H1 (cell line): ENCODE measurements at regions not wholly inside any gene's neighbourhood (a gene's known extent, or its start where the extent isn't known, plus 50 kb on each side); places are given as distances from the start of the nearest gene placed in this dataset.

Source experiments
- CTCF ChIA-PET: fragments of 300-600 bp; sonication (Branson Sonifier 250); formaldehyde crosslinking; loops from one replicate; lab custom pipeline; 2021; ENCODE audit not compliant: partially characterized antibody; lab: Charles Lee
- POLR2A ChIA-PET: fragments of 300-600 bp; sonication (Branson Sonifier 250); formaldehyde crosslinking; loops from one replicate; lab custom pipeline; 2021; ENCODE audit warnings: inconsistent platforms; ENCODE audit not compliant: partially characterized antibody; lab: Charles Lee
- DNase-seq, 2 experiments: peaks; one replicate each; pipeline versions ENCODE4 v3.0.0 to v3.0.0-alpha.2; 2010 to 2022; ENCODE audit warnings: low spot score in 2 of 2, low read depth in 1 of 2, mixed read lengths in 1 of 2
- FAIRE-seq: peaks from 2 replicates; lab custom pipeline; 2011; peaks lifted over from hg19 to GRCh38; lab: Jason Lieb, UNC
- H2AFZ ChIP-seq: 2 replicates; pipeline ENCODE4 v1.8.1; 2012; ENCODE audit warnings: low read length, inconsistent platforms
- H2AK5ac ChIP-seq: 2 replicates; pipeline ENCODE4 v1.6.1; 2013; ENCODE audit warnings: low read depth, low read length
- H2BK120ac ChIP-seq: replicated peaks from 2 replicates; pipeline ENCODE3; 2013; ENCODE audit warnings: low read depth, low read length, inconsistent platforms
- H2BK12ac ChIP-seq: 2 replicates; pipeline ENCODE4 v1.6.1; 2013; ENCODE audit warnings: low read depth, low read length
- H2BK15ac ChIP-seq: 2 replicates; pipeline ENCODE4 v1.6.1; 2013; ENCODE audit warnings: low read length
- H2BK20ac ChIP-seq: 2 replicates; pipeline ENCODE4 v1.6.1; 2013; ENCODE audit warnings: low read length
- H2BK5ac ChIP-seq: 2 replicates; pipeline ENCODE4 v1.6.1; 2013; ENCODE audit warnings: low read depth, low read length
- H3K14ac ChIP-seq: 2 replicates; pipeline ENCODE4 v1.6.1; 2013; ENCODE audit warnings: inconsistent platforms; ENCODE audit not compliant: insufficient read length
- H3K18ac ChIP-seq: 2 replicates; pipeline ENCODE4 v1.6.1; 2013; ENCODE audit warnings: low read length; ENCODE audit errors: extremely low read depth
- H3K23ac ChIP-seq: 2 replicates; pipeline ENCODE4 v1.6.1; 2013; ENCODE audit warnings: inconsistent platforms; ENCODE audit not compliant: insufficient read length
- H3K23me2 ChIP-seq: 2 replicates; pipeline ENCODE4 v1.6.1; 2013; ENCODE audit warnings: low read depth, low read length
- H3K27ac ChIP-seq: 2 replicates; pipeline ENCODE4 v1.6.1; 2011; ENCODE audit warnings: low read depth, low read length, inconsistent platforms
- H3K27me3 ChIP-seq, 4 experiments: replicated peaks in 1 of 4; 1 replicate in 1 of 4; 2 replicates in 3 of 4; pipeline versions ENCODE4 v1.6.1 to v1.8.1; 2011 to 2013; ENCODE audit warnings: low read length in 3 of 4, mild to moderate bottlenecking in 3 of 4, inconsistent platforms in 2 of 4, mixed read lengths in 2 of 4, moderate library complexity in 1 of 4; ENCODE audit not compliant: control insufficient read depth in 3 of 4, insufficient read depth in 3 of 4; ENCODE audit errors: extremely low read depth in 1 of 4
- H3K36me3 ChIP-seq, 4 experiments: 2 replicates each; pipeline versions ENCODE4 v1.6.1 to v1.8.1; 2011 to 2013; ENCODE audit warnings: mild to moderate bottlenecking in 4 of 4, low read length in 3 of 4, moderate library complexity in 2 of 4, control low read depth in 1 of 4, inconsistent platforms in 1 of 4; ENCODE audit not compliant: insufficient read depth in 4 of 4, control insufficient read depth in 2 of 4
- H3K4ac ChIP-seq: replicated peaks from 2 replicates; pipeline ENCODE3; 2013; ENCODE audit warnings: low read length, low read depth, mixed read lengths, inconsistent platforms; ENCODE audit not compliant: insufficient read length
- H3K4me1 ChIP-seq, 4 experiments: replicated peaks in 1 of 4; 1 replicate in 1 of 4; 2 replicates in 3 of 4; pipeline versions ENCODE4 v1.6.1 to v1.8.1; 2011 to 2013; ENCODE audit warnings: low read length in 3 of 4, inconsistent platforms in 2 of 4, mixed read lengths in 1 of 4; ENCODE audit not compliant: insufficient read depth in 4 of 4, control insufficient read depth in 3 of 4
- H3K4me2 ChIP-seq, 2 experiments: 2 replicates each; pipeline versions ENCODE4 v1.6.1 to v1.8.1; 2011 to 2013; ENCODE audit warnings: low read depth in 2 of 2, low read length in 2 of 2, control low read depth in 1 of 2, inconsistent platforms in 1 of 2, mild to moderate bottlenecking in 1 of 2; ENCODE audit not compliant: insufficient read depth in 1 of 2
- H3K4me3 ChIP-seq, 4 experiments: fragments of 200-600, 300-600 bp in 1 of 4; sonication (generic), shearing (Covaris generic), sonication (Bioruptor Twin) in 1 of 4; 2 replicates each; pipeline versions ENCODE4 v1.5.1 to v1.8.1; 2011 to 2016; ENCODE audit warnings: low read length in 4 of 4, low read depth in 3 of 4, control low read depth in 2 of 4, inconsistent platforms in 2 of 4, mild to moderate bottlenecking in 2 of 4, mixed read lengths in 1 of 4, moderate library complexity in 1 of 4; ENCODE audit not compliant: insufficient read depth in 2 of 4; ENCODE audit errors: extremely low read depth in 1 of 4
- H3K56ac ChIP-seq: replicated peaks from 2 replicates; pipeline ENCODE3; 2013; ENCODE audit warnings: low read depth, mild to moderate bottlenecking, mixed read lengths, low read length, inconsistent platforms; ENCODE audit not compliant: insufficient read length
- H3K79me1 ChIP-seq: 2 replicates; pipeline ENCODE4 v1.6.1; 2013; ENCODE audit warnings: low read depth, low read length, control low read depth
- H3K79me2 ChIP-seq, 2 experiments: 2 replicates each; pipeline versions ENCODE4 v1.6.1 to v1.8.1; 2012 to 2013; ENCODE audit warnings: low read length in 2 of 2, mild to moderate bottlenecking in 2 of 2, inconsistent platforms in 1 of 2; ENCODE audit not compliant: insufficient read depth in 2 of 2, control insufficient read depth in 1 of 2
- H3K9ac ChIP-seq, 4 experiments: replicated peaks in 1 of 4; 1 replicate in 1 of 4; 2 replicates in 3 of 4; pipeline versions ENCODE4 v1.6.1 to v1.8.1; 2011 to 2013; ENCODE audit warnings: low read depth in 3 of 4, low read length in 3 of 4, control low read depth in 2 of 4, mild to moderate bottlenecking in 2 of 4, moderate library complexity in 2 of 4, inconsistent platforms in 1 of 4; ENCODE audit errors: extremely low read depth in 1 of 4
- H3K9me3 ChIP-seq, 2 experiments: 2 replicates each; pipeline versions ENCODE4 v1.6.1 to v1.8.1; 2012 to 2013; ENCODE audit warnings: mild to moderate bottlenecking in 2 of 2, moderate library complexity in 2 of 2, control low read depth in 1 of 2, inconsistent platforms in 1 of 2, low read depth in 1 of 2, low read length in 1 of 2, mixed read lengths in 1 of 2; ENCODE audit not compliant: insufficient read depth in 2 of 2
- H4K20me1 ChIP-seq, 2 experiments: replicated peaks in 1 of 2; 2 replicates each; pipeline versions ENCODE3 to v1.8.1; 2011 to 2013; ENCODE audit warnings: inconsistent platforms in 2 of 2, low read length in 2 of 2, mild to moderate bottlenecking in 1 of 2; ENCODE audit not compliant: insufficient read depth in 2 of 2, control insufficient read depth in 1 of 2
- H4K5ac ChIP-seq: 2 replicates; pipeline ENCODE4 v1.6.1; 2013; ENCODE audit warnings: low read length, low read depth, mixed read lengths, inconsistent platforms; ENCODE audit not compliant: insufficient read length
- H4K8ac ChIP-seq: 2 replicates; pipeline ENCODE4 v1.8.0; 2013; ENCODE audit warnings: mild to moderate bottlenecking, moderate library complexity, low read length, inconsistent platforms; ENCODE audit not compliant: insufficient read depth; ENCODE audit errors: extremely low read depth
- H4K91ac ChIP-seq: replicated peaks from 2 replicates; pipeline ENCODE3; 2013; ENCODE audit warnings: low read length, mixed read lengths, inconsistent platforms; ENCODE audit not compliant: insufficient read length
- BACH1 ChIP-seq: IDR thresholded peaks from 2 replicates; pipeline ENCODE4 v1.6.1; 2012; ENCODE audit warnings: low read length, improper control_type of control experiment
- CBX8 ChIP-seq: fragments of 300-800, 300-1000 bp; sonication (generic); IDR thresholded peaks from 2 replicates; pipeline ENCODE4 v1.7.1; 2016; ENCODE audit warnings: low read depth, low read length, borderline replicate concordance
- HDAC2 ChIP-seq, 2 experiments: fragments of 300-600 bp in 1 of 2; sonication (generic) in 1 of 2; IDR thresholded peaks; 2 replicates each; pipeline ENCODE4 v1.6.1; 2011 to 2012; ENCODE audit warnings: low read depth in 2 of 2, low read length in 2 of 2, mild to moderate bottlenecking in 2 of 2, moderate library complexity in 2 of 2, borderline replicate concordance in 1 of 2, inconsistent platforms in 1 of 2
- KDM1A ChIP-seq: fragments of 200-600, 300-600 bp; sonication (generic); IDR thresholded peaks from 2 replicates; pipeline ENCODE4 v1.7.1; 2016; ENCODE audit warnings: mild to moderate bottlenecking, low read length, borderline replicate concordance
- NRF1 ChIP-seq: IDR thresholded peaks from 2 replicates; pipeline ENCODE4 v1.6.1; 2011; ENCODE audit warnings: mild to moderate bottlenecking, low read depth, low read length, improper control_type of control experiment
- RFX5 ChIP-seq: IDR thresholded peaks from 2 replicates; pipeline ENCODE4 v1.6.1; 2011; ENCODE audit warnings: low read depth, low read length, improper control_type of control experiment, borderline replicate concordance
- SIN3A ChIP-seq, 2 experiments: IDR thresholded peaks in 1 of 2; conservative IDR thresholded peaks in 1 of 2; 2 replicates each; pipeline ENCODE4 v1.6.1; 2011 to 2012; ENCODE audit warnings: low read length in 2 of 2, improper control_type of control experiment in 1 of 2, low read depth in 1 of 2, mild to moderate bottlenecking in 1 of 2
- SP4 ChIP-seq: IDR thresholded peaks from 2 replicates; pipeline ENCODE4 v1.6.1; 2012; ENCODE audit warnings: low read length, inconsistent platforms
- ZNF274 ChIP-seq: IDR thresholded peaks from 2 replicates; pipeline ENCODE4 v1.7.0; 2012; ENCODE audit warnings: low read length, borderline replicate concordance; ENCODE audit errors: extremely low read depth
- WGBS, 2 experiments: shearing (Covaris generic) in 1 of 2; methylation state at CpG; one replicate each; pipeline versions ENCODE4 v1.1.6 to v1.1.7; 2013 to 2015; ENCODE audit warnings: low lambda C conversion rate in 2 of 2, mixed read lengths in 2 of 2, inconsistent platforms in 1 of 2, low coverage in 1 of 2, missing lambda C conversion rate in 1 of 2; ENCODE audit not compliant: insufficient replicate concordance in 2 of 2, insufficient coverage in 1 of 2, insufficient read length in 1 of 2; ENCODE audit errors: extremely low coverage in 1 of 2, missing lambda C conversion rate in 1 of 2; 5-methylcytosine and 5-hydroxymethylcytosine counted together
- TF ChIP-seq, protein P1 (sequence below): IDR thresholded peaks from 2 replicates; pipeline ENCODE4 v1.6.1; 2012; ENCODE audit warnings: inconsistent platforms
- TF ChIP-seq, protein P2 (sequence below): IDR thresholded peaks from 2 replicates; pipeline ENCODE4 v1.6.1; 2011; ENCODE audit warnings: low read depth, mild to moderate bottlenecking, low read length; ENCODE audit not compliant: insufficient read depth
- TF ChIP-seq, protein P3 (sequence below): IDR thresholded peaks from 2 replicates; pipeline ENCODE4 v1.6.1; 2012; ENCODE audit warnings: low read length, inconsistent platforms

DNA sequence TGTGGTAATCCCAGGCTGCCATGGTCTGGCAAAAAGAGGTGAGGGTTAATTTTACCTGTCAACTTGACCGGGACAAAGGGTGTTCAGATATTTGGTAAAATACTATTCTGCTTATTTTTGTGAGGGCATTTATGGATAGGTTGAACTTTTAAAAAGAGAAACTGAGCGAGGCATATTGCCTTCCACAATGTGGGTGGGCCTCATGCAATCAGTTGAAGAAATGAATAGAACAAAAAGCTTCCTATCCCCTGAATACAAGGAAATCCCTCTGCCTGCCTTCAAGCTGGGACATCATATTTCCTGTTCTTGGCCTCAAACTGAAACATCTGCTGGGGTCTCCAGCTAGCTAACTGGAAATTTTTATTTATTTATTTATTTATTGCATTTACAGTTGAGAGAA is 734.7 kb downstream of the IRX1 start:
- no peaks in the 10 kb centered on the region for H3K23me2 ChIP-seq
- no peak overlapping the region for H3K27ac ChIP-seq
- H2BK20ac ChIP-seq: no peak overlapping the region
- ChIA-PET POLR2A (no interaction called here), CTCF (no interaction called here)
- no peak overlapping the region for H3K4me2 ChIP-seq
- no peak overlapping the region for H3K18ac ChIP-seq
- DNase-seq: no peak
- no peaks in the 10 kb centered on the region for H4K20me1 ChIP-seq
- no peak overlapping the region for H4K5ac ChIP-seq
- no peak for FAIRE-seq
- H2BK120ac ChIP-seq: no peak overlapping the region
- H3K23ac ChIP-seq: no peak overlapping the region
- no peaks in the 10 kb centered on the region for H3K79me2 ChIP-seq
- no peaks in the 10 kb centered on the region for H3K27me3 ChIP-seq
- no peak overlapping the region for H3K4ac ChIP-seq
- no peak overlapping the region for H4K91ac ChIP-seq
- no peak overlapping the region for H2AK5ac ChIP-seq
- no peak overlapping the region for H2AFZ ChIP-seq
- no peak overlapping the region for H2BK15ac ChIP-seq
- no peaks in the 10 kb centered on the region for H3K79me1 ChIP-seq
- H3K4me3 ChIP-seq: no peak overlapping the region
- WGBS, 2 experiments: 97% methylated on average over 2 of the region's 2 CpGs; no CpG with 5 or more reads in 1 of the 2 experiments
- no peaks in the 10 kb centered on the region for H3K36me3 ChIP-seq
- H3K9ac ChIP-seq: no peak overlapping the region
- H3K9me3 ChIP-seq: no peaks in the 10 kb centered on the region
- H3K14ac ChIP-seq: no peak overlapping the region
- no peak overlapping the region for H2BK5ac ChIP-seq
- H3K4me1 ChIP-seq: no peaks in the 10 kb centered on the region
- no peak overlapping the region for H2BK12ac ChIP-seq
- H4K8ac ChIP-seq: no peak overlapping the region
- no peak overlapping the region for H3K56ac ChIP-seq
- no peak for TF ChIP-seq SP4
- no peak for TF ChIP-seq ZNF274
- no peak for TF ChIP-seq CBX8
- no peak for TF ChIP-seq NRF1
- TF ChIP-seq BACH1: no peak
- TF ChIP-seq HDAC2 (IDR thresholded peaks at IDR 0.05; ENCODE audit: borderline replicate concordance in 1 of 2, low read depth in 2 of 2, low read length in 2 of 2): no peak
- no peak for TF ChIP-seq RFX5
- no peak for TF ChIP-seq SIN3A (conservative IDR thresholded peaks at IDR 0.05 in 1 of 2, IDR thresholded peaks at IDR 0.05 in 1 of 2; ENCODE audit: low read depth in 1 of 2, low read length in 2 of 2)
- TF ChIP-seq, protein P1, sequence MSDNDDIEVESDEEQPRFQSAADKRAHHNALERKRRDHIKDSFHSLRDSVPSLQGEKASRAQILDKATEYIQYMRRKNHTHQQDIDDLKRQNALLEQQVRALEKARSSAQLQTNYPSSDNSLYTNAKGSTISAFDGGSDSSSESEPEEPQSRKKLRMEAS: no peak
- TF ChIP-seq, protein P2, sequence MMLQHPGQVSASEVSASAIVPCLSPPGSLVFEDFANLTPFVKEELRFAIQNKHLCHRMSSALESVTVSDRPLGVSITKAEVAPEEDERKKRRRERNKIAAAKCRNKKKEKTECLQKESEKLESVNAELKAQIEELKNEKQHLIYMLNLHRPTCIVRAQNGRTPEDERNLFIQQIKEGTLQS: no peak
- TF ChIP-seq, protein P3, sequence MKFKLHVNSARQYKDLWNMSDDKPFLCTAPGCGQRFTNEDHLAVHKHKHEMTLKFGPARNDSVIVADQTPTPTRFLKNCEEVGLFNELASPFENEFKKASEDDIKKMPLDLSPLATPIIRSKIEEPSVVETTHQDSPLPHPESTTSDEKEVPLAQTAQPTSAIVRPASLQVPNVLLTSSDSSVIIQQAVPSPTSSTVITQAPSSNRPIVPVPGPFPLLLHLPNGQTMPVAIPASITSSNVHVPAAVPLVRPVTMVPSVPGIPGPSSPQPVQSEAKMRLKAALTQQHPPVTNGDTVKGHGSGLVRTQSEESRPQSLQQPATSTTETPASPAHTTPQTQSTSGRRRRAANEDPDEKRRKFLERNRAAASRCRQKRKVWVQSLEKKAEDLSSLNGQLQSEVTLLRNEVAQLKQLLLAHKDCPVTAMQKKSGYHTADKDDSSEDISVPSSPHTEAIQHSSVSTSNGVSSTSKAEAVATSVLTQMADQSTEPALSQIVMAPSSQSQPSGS: no peak
- no peak for TF ChIP-seq KDM1A
